ENCODE measurements at regions not wholly inside any gene's neighbourhood (a gene's known extent, or its start where the extent isn't known, plus 50 kb on each side); places are given as distances from the start of the nearest gene placed in this dataset.

- no peak for TF ChIP-seq YY1 (IDR thresholded peaks at IDR 0.05; ENCODE audit: insufficient read depth, insufficient read length)
- TF ChIP-seq SUZ12 (IDR thresholded peaks at IDR 0.05; ENCODE audit: extremely low read depth, insufficient read depth, insufficient read length), result no peak
Observed at GRCh38 chr14:75361751-75362433, 65.9 kb upstream of the JDP2 start.
